Parathyroid adenoma (tissue), 2 donors: ENCODE measurements at regions not wholly inside any gene's neighbourhood (a gene's known extent, or its start where the extent isn't known, plus 50 kb on each side); places are given as distances from the start of the nearest gene placed in this dataset.

Experiments used
- H2AFZ ChIP-seq: fragments of 300-600 bp; sonication (generic); one replicate; pipeline ENCODE4 v1.7.0; 2017; ENCODE audit warnings: antibody characterized with exemption, mild to moderate bottlenecking
- H3K27ac ChIP-seq: fragments of 300-600 bp; sonication (generic); one replicate; pipeline ENCODE4 v1.7.0; 2017
- H3K27me3 ChIP-seq: fragments of 300-600 bp; sonication (generic); one replicate; pipeline ENCODE4 v1.7.0; 2017; ENCODE audit warnings: low read length; ENCODE audit not compliant: control insufficient read depth, insufficient read depth
- H3K36me3 ChIP-seq: fragments of 300-600 bp; sonication (generic); one replicate; pipeline ENCODE4 v1.7.0; 2017; ENCODE audit warnings: low read length; ENCODE audit not compliant: control insufficient read depth, insufficient read depth
- H3K4me1 ChIP-seq: fragments of 300-600 bp; sonication (generic); one replicate; pipeline ENCODE4 v1.7.0; 2017; ENCODE audit warnings: control low read depth
- H3K4me2 ChIP-seq: fragments of 300-600 bp; sonication (generic); one replicate; pipeline ENCODE4 v1.7.0; 2017; ENCODE audit warnings: low read length
- H3K4me3 ChIP-seq: fragments of 300-600 bp; sonication (generic); one replicate; pipeline ENCODE4 v1.7.0; 2017; ENCODE audit warnings: low read depth, low read length
- H3K79me2 ChIP-seq: fragments of 300-600 bp; sonication (generic); one replicate; pipeline ENCODE4 v1.7.0; 2017; ENCODE audit warnings: control low read depth
- H3K9ac ChIP-seq: fragments of 300-600 bp; sonication (generic); one replicate; pipeline ENCODE4 v1.7.0; 2017; ENCODE audit warnings: mild to moderate bottlenecking
- H3K9me3 ChIP-seq: fragments of 300-600 bp; sonication (generic); one replicate; pipeline ENCODE4 v1.7.0; 2017; ENCODE audit warnings: low read length; ENCODE audit not compliant: control insufficient read depth
- TF ChIP-seq, protein P1 (sequence below): fragments of 300-600 bp; sonication (generic); IDR thresholded peaks from one replicate; pipeline ENCODE4 v1.7.0; 2017; ENCODE audit warnings: antibody characterized with exemption, mild to moderate bottlenecking
- donor health status: primary hyperparathyroidism.

DNA sequence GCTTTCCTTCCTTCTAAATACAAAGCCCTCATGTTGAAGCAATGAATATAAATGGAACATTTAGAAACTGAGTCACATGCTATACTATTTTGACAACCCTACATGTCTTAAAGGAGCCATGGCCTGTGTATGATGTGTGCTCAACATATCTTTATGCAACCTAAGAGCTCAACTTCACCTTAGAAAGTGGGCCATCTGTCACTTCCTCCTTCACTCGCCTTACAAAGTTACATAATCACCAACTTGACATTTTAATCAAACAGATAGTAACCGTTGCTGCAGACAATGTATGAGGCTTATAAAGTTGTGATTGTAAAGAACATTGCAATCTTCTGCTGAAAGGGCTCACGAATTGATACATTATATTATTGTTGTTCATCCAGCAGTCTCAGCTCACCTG is 163.6 kb downstream of the SERPINI1 start:
- Histone ChIP-seq H3K36me3 (no peaks in the 10 kb centered on the region), H3K4me1 (no peaks in the 10 kb centered on the region), H3K9me3 (no peaks in the 10 kb centered on the region), H3K27me3 (no peaks in the 10 kb centered on the region), H3K79me2 (no peaks in the 10 kb centered on the region), H3K4me3 (no peak overlapping the region), H3K27ac (no peak overlapping the region), H3K9ac (no peak overlapping the region), H3K4me2 (no peak overlapping the region), H2AFZ (no peak overlapping the region)
- TF ChIP-seq, protein P1, sequence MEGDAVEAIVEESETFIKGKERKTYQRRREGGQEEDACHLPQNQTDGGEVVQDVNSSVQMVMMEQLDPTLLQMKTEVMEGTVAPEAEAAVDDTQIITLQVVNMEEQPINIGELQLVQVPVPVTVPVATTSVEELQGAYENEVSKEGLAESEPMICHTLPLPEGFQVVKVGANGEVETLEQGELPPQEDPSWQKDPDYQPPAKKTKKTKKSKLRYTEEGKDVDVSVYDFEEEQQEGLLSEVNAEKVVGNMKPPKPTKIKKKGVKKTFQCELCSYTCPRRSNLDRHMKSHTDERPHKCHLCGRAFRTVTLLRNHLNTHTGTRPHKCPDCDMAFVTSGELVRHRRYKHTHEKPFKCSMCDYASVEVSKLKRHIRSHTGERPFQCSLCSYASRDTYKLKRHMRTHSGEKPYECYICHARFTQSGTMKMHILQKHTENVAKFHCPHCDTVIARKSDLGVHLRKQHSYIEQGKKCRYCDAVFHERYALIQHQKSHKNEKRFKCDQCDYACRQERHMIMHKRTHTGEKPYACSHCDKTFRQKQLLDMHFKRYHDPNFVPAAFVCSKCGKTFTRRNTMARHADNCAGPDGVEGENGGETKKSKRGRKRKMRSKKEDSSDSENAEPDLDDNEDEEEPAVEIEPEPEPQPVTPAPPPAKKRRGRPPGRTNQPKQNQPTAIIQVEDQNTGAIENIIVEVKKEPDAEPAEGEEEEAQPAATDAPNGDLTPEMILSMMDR: no peak

DNA sequence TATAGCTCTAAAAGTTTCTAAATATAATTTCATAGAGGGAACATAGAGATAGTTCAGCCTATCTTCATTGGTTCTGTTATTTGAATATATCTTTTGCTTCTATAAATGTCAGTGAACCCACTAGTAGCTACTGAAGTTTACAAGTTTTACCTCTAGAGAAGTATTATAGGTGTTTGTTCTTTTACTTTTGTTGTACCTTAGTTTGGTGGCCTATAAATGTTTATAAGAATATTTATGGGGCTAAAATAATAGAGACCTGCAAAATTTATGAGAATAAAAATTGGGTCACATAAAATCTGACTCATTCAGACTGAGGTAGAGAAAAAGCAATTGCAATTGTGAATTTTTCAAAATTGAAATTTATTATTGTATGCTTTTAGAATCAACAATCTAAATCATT is 162.6 kb downstream of the SERPINI1 start:
- Histone ChIP-seq H3K4me3 (no peak overlapping the region), H3K4me1 (no peaks in the 10 kb centered on the region), H3K79me2 (no peaks in the 10 kb centered on the region), H3K27me3 (no peaks in the 10 kb centered on the region), H2AFZ (no peak overlapping the region), H3K9ac (no peak overlapping the region), H3K4me2 (no peak overlapping the region), H3K27ac (no peak overlapping the region), H3K36me3 (no peaks in the 10 kb centered on the region), H3K9me3 (no peaks in the 10 kb centered on the region)
- TF ChIP-seq, protein P1: no peak

DNA sequence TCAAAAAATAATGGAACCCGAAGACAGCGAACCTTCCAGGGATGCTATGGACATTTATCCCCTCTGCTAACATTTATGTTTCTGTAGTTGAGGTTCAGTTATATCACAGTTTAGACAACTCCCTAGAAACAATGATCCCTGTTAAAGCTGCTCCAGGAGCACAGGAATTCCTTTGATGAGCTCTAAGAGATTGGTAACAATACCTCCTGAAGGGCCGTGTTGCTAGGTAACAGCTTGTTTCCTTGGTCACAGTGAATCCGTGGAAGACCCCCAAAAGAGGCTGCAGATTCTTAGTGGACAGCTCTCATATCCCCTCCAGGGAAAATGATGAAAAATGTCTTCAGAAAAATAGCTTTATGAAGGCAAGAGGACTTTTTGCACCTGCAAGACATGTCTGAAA is 160.2 kb downstream of the SERPINI1 start:
- TF ChIP-seq, protein P1: no peak
- Histone ChIP-seq H3K36me3 (no peaks in the 10 kb centered on the region), H2AFZ (no peak overlapping the region), H3K9me3 (no peaks in the 10 kb centered on the region), H3K27ac (no peak overlapping the region), H3K4me2 (no peak overlapping the region), H3K79me2 (no peaks in the 10 kb centered on the region), H3K4me3 (no peak overlapping the region), H3K9ac (no peak overlapping the region), H3K27me3 (no peaks in the 10 kb centered on the region), H3K4me1 (no peaks in the 10 kb centered on the region)

DNA sequence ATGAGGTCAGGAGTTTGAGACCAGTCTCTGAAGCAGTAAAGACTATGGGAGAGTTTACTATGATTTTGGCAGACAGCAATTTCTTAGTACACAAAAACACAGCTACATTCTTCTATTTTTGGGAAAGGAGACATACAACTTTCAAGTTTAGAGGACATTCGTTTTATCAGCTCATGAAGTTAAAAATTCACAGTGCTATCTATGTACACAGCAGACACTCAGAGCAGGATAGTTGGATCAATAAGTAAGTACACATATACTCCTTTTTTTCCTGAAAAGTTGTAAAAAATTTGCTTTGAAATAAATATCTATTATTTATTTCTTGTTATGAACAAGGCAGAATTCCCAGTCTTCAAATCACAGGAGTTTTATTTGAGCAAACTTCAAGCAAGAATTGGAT is 159.7 kb downstream of the SERPINI1 start:
- no peak overlapping the region for H3K4me2 ChIP-seq
- H3K4me1 ChIP-seq: no peaks in the 10 kb centered on the region
- no peak overlapping the region for H2AFZ ChIP-seq
- no peaks in the 10 kb centered on the region for H3K36me3 ChIP-seq
- TF ChIP-seq, protein P1: no peak
- H3K79me2 ChIP-seq: no peaks in the 10 kb centered on the region
- no peaks in the 10 kb centered on the region for H3K9me3 ChIP-seq
- no peaks in the 10 kb centered on the region for H3K27me3 ChIP-seq
- H3K27ac ChIP-seq: no peak overlapping the region
- H3K4me3 ChIP-seq: no peak overlapping the region
- no peak overlapping the region for H3K9ac ChIP-seq

DNA sequence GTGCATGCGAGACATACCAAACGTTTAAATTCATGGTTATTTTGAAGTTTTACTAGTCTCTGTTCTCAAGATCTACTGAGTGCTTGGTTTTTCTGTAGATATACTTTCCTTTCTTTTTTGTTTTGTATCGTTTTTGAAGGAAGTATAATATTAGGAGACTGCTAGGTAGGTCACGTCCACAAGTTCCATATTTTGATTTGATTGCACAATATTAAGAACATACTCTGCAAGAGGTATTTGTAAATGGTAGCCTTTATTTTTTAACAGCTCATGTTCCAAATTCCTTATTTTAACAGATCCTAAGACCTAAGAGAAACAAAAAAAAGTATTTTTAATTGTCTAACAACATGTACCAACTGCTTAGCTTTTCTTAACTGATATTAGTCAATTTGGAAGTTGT is 156.7 kb downstream of the SERPINI1 start:
- Histone ChIP-seq H3K36me3 (no peaks in the 10 kb centered on the region), H3K79me2 (no peaks in the 10 kb centered on the region), H3K9me3 (no peaks in the 10 kb centered on the region), H3K27ac (no peak overlapping the region), H3K4me1 (no peaks in the 10 kb centered on the region), H3K4me3 (no peak overlapping the region), H3K27me3 (no peaks in the 10 kb centered on the region), H2AFZ (no peak overlapping the region), H3K9ac (no peak overlapping the region), H3K4me2 (no peak overlapping the region)
- TF ChIP-seq, protein P1: no peak
